ENCODE measurements at regions not wholly inside any gene's neighbourhood (a gene's known extent, or its start where the extent isn't known, plus 50 kb on each side); places are given as distances from the start of the nearest gene placed in this dataset.

GRCh38 chr5:117675646-117676045, 1101.0 kb upstream of the SEMA6A start:
- H3K4me3 ChIP-seq, result no peak overlapping the region
- no peaks in the 10 kb centered on the region for H3K27me3 ChIP-seq
- no peak for DNase-seq
- H3K36me3 ChIP-seq, result no peaks in the 10 kb centered on the region
- no peaks in the 10 kb centered on the region for H3K9me3 ChIP-seq

- H3K9me3 ChIP-seq, result no peaks in the 10 kb centered on the region
- no peak for DNase-seq
- no peaks in the 10 kb centered on the region for H3K36me3 ChIP-seq
- no peaks in the 10 kb centered on the region for H3K27me3 ChIP-seq
- no peak overlapping the region for H3K4me3 ChIP-seq
Observed at GRCh38 chr5:117671551-117671950, 1096.9 kb upstream of the SEMA6A start.

GRCh38 chr5:117667105-117667504, 1092.5 kb upstream of the SEMA6A start:
- no peaks in the 10 kb centered on the region for H3K27me3 ChIP-seq
- no peak overlapping the region for H3K4me3 ChIP-seq
- no peak for DNase-seq

GRCh38 chr5:117665121-117665520, 1090.5 kb upstream of the SEMA6A start:
- Histone ChIP-seq H3K36me3 (no peaks in the 10 kb centered on the region), H3K4me3 (no peak overlapping the region), H3K27me3 (no peaks in the 10 kb centered on the region), H3K9me3 (no peaks in the 10 kb centered on the region)
- no peak for DNase-seq

More at GRCh38 chr5:117667105-117667504, 1092.5 kb upstream of the SEMA6A start:
- Histone ChIP-seq H3K9me3 (no peaks in the 10 kb centered on the region), H3K36me3 (no peaks in the 10 kb centered on the region)

- DNase-seq, result no peak
- H3K27me3 ChIP-seq, result no peaks in the 10 kb centered on the region
- H3K9me3 ChIP-seq, result no peaks in the 10 kb centered on the region
- H3K4me3 ChIP-seq, result no peak overlapping the region
- no peaks in the 10 kb centered on the region for H3K36me3 ChIP-seq
Observed at GRCh38 chr5:117662361-117662760, 1087.7 kb upstream of the SEMA6A start.

GRCh38 chr5:117657541-117657940, 1082.9 kb upstream of the SEMA6A start:
- peak; percentile 13 for DNase-seq

GRCh38 chr5:117652958-117653280, 1078.3 kb upstream of the SEMA6A start:
- H3K9me3 ChIP-seq, result no peaks in the 10 kb centered on the region
- no peaks in the 10 kb centered on the region for H3K36me3 ChIP-seq
- DNase-seq, result no peak
- H3K27me3 ChIP-seq, result no peaks in the 10 kb centered on the region
- no peak overlapping the region for H3K4me3 ChIP-seq

More at GRCh38 chr5:117657541-117657940, 1082.9 kb upstream of the SEMA6A start:
- no peak overlapping the region for H3K4me3 ChIP-seq
- no peaks in the 10 kb centered on the region for H3K9me3 ChIP-seq
- H3K36me3 ChIP-seq, result no peaks in the 10 kb centered on the region
- H3K27me3 ChIP-seq, result no peaks in the 10 kb centered on the region

- Histone ChIP-seq H3K4me3 (no peak overlapping the region), H3K36me3 (no peaks in the 10 kb centered on the region), H3K27me3 (no peaks in the 10 kb centered on the region), H3K9me3 (no peaks in the 10 kb centered on the region)
- DNase-seq, result no peak
Observed at GRCh38 chr5:117652036-117652957, 1077.7 kb upstream of the SEMA6A start.

- Histone ChIP-seq H3K9me3 (no peaks in the 10 kb centered on the region), H3K27me3 (no peaks in the 10 kb centered on the region), H3K36me3 (no peaks in the 10 kb centered on the region), H3K4me3 (no peak overlapping the region)
- DNase-seq, result no peak
Observed at GRCh38 chr5:117649821-117650220, 1075.2 kb upstream of the SEMA6A start.

- DNase-seq, result no peak
- H3K4me3 ChIP-seq, result no peak overlapping the region
- H3K27me3 ChIP-seq, result no peaks in the 10 kb centered on the region
- H3K36me3 ChIP-seq, result no peaks in the 10 kb centered on the region
- no peaks in the 10 kb centered on the region for H3K9me3 ChIP-seq
Observed at GRCh38 chr5:117645400-117645799, 1070.8 kb upstream of the SEMA6A start.

GRCh38 chr5:117638581-117638980, 1064.0 kb upstream of the SEMA6A start:
- Histone ChIP-seq H3K36me3 (no peaks in the 10 kb centered on the region), H3K4me3 (no peak overlapping the region), H3K9me3 (no peaks in the 10 kb centered on the region), H3K27me3 (no peaks in the 10 kb centered on the region)
- DNase-seq, result no peak

- DNase-seq, result no peak
- H3K9me3 ChIP-seq, result no peaks in the 10 kb centered on the region
- no peaks in the 10 kb centered on the region for H3K36me3 ChIP-seq
- H3K27me3 ChIP-seq, result no peaks in the 10 kb centered on the region
- H3K4me3 ChIP-seq, result no peak overlapping the region
Observed at GRCh38 chr5:117633093-117633492, 1058.5 kb upstream of the SEMA6A start.

- no peaks in the 10 kb centered on the region for H3K36me3 ChIP-seq
- no peaks in the 10 kb centered on the region for H3K27me3 ChIP-seq
- no peak for DNase-seq
- no peaks in the 10 kb centered on the region for H3K9me3 ChIP-seq
- no peak overlapping the region for H3K4me3 ChIP-seq
Observed at GRCh38 chr5:117624201-117624600, 1049.6 kb upstream of the SEMA6A start.

- Histone ChIP-seq H3K9me3 (no peaks in the 10 kb centered on the region), H3K27me3 (no peaks in the 10 kb centered on the region), H3K4me3 (no peak overlapping the region), H3K36me3 (no peaks in the 10 kb centered on the region)
- no peak for DNase-seq
Observed at GRCh38 chr5:117623042-117623805, 1048.6 kb upstream of the SEMA6A start.

- Histone ChIP-seq H3K4me3 (no peak overlapping the region), H3K9me3 (no peaks in the 10 kb centered on the region), H3K36me3 (no peaks in the 10 kb centered on the region), H3K27me3 (no peaks in the 10 kb centered on the region)
- DNase-seq, result no peak
Observed at GRCh38 chr5:117621921-117622320, 1047.3 kb upstream of the SEMA6A start.

- Histone ChIP-seq H3K27me3 (no peaks in the 10 kb centered on the region), H3K4me3 (no peak overlapping the region), H3K9me3 (no peaks in the 10 kb centered on the region), H3K36me3 (no peaks in the 10 kb centered on the region)
- no peak for DNase-seq
Observed at GRCh38 chr5:117615226-117615625, 1040.6 kb upstream of the SEMA6A start.

- Histone ChIP-seq H3K36me3 (no peaks in the 10 kb centered on the region), H3K4me3 (no peak overlapping the region), H3K27me3 (no peaks in the 10 kb centered on the region), H3K9me3 (no peaks in the 10 kb centered on the region)
- no peak for DNase-seq
Observed at GRCh38 chr5:117614408-117614807, 1039.8 kb upstream of the SEMA6A start.

GRCh38 chr5:117604845-117605244, 1030.2 kb upstream of the SEMA6A start:
- DNase-seq, result no peak
- Histone ChIP-seq H3K9me3 (no peaks in the 10 kb centered on the region), H3K4me3 (no peak overlapping the region)

More at GRCh38 chr5:117604845-117605244, 1030.2 kb upstream of the SEMA6A start:
- no peaks in the 10 kb centered on the region for H3K27me3 ChIP-seq
- no peaks in the 10 kb centered on the region for H3K36me3 ChIP-seq
